Activated naive CD4-positive, alpha-beta T cell treated with anti-CD3 and anti-CD28 coated beads for 36 hours (primary cell): ENCODE measurements at regions not wholly inside any gene's neighbourhood (a gene's known extent, or its start where the extent isn't known, plus 50 kb on each side); places are given as distances from the start of the nearest gene placed in this dataset.

Experiments
- CTCF ChIA-PET: fragments of 350-600 bp; sonication (Branson Sonifier 250); formaldehyde crosslinking; loops from one replicate; lab custom pipeline; 2021; ENCODE audit warnings: antibody characterized with exemption; lab: Charles Lee
- DNase-seq: peaks from one replicate; pipeline ENCODE4 v3.0.0-alpha.2; 2020
- H3K27ac Mint-ChIP-seq: one replicate; pipeline ENCODE4 v1.8.0; 2021; ENCODE audit warnings: mild to moderate bottlenecking, mixed read lengths
- H3K27me3 Mint-ChIP-seq: one replicate; pipeline ENCODE4 v1.8.0; 2021; ENCODE audit warnings: low read depth, mixed read lengths
- H3K36me3 Mint-ChIP-seq: one replicate; pipeline ENCODE4 v1.8.0; 2021; ENCODE audit warnings: low read depth, mixed read lengths
- H3K4me1 Mint-ChIP-seq: one replicate; pipeline ENCODE4 v1.8.0; 2021; ENCODE audit warnings: low read depth, mixed read lengths
- H3K4me3 Mint-ChIP-seq: one replicate; pipeline ENCODE4 v1.8.0; 2021; ENCODE audit warnings: mild to moderate bottlenecking, moderate library complexity, mixed read lengths
- H3K9me3 Mint-ChIP-seq: one replicate; pipeline ENCODE4 v1.8.0; 2021; ENCODE audit warnings: mixed read lengths
- intact Hi-C: fragments of 100-400 bp; cut with micrococcal nuclease; formaldehyde crosslinking; loops from one replicate; pipeline ENCODE4 v1.15.1; 2023

DNA sequence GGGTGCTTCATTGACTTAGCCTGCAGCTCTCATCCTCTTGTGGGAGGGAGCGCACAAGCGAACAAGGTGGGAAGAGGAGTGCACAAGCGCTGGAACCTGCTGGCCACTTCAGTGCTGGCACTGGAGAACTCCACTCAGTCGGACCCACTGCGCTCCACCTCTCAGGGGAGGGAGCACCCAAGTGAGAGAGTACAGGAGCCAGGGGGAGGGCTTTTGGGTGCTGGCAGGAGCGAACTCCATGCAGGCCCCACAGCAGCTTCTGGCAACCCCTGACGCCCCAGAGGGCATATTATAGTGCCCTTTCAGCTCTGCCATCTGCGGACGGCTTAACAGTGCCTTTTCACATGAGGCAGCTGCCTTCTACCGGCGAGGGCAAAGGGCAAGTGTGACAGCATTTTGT, 774.2 kb upstream of the COX7C start:
- H3K4me1 Mint-ChIP-seq, result no peaks in the 10 kb centered on the region

GRCh38 chr5:85849411-85849810, 768.3 kb upstream of the COX7C start:
- Mint-ChIP-seq H3K4me1 (no peaks in the 10 kb centered on the region), H3K27me3 (no peaks in the 10 kb centered on the region), H3K4me3 (no peak overlapping the region), H3K27ac (no peak overlapping the region), H3K9me3 (peaks cover 6% of the 10 kb centered on the region), H3K36me3 (no peaks in the 10 kb centered on the region)
- CTCF ChIA-PET, result no interaction called here
- no peak for DNase-seq
- intact Hi-C loops, result no loop called here

More for the DNA sequence above, 774.2 kb upstream of the COX7C start:
- intact Hi-C loops, result no loop called here
- CTCF ChIA-PET, result no interaction called here
- no peak overlapping the region for H3K27ac Mint-ChIP-seq
- H3K36me3 Mint-ChIP-seq, result no peaks in the 10 kb centered on the region
- no peak overlapping the region for H3K4me3 Mint-ChIP-seq
- H3K27me3 Mint-ChIP-seq, result no peaks in the 10 kb centered on the region
- no peaks in the 10 kb centered on the region for H3K9me3 Mint-ChIP-seq
- DNase-seq, result no peak

GRCh38 chr5:85865296-85865695, 752.4 kb upstream of the COX7C start:
- Mint-ChIP-seq H3K27me3 (no peaks in the 10 kb centered on the region), H3K4me3 (no peak overlapping the region), H3K36me3 (no peaks in the 10 kb centered on the region), H3K9me3 (peaks cover 9% of the 10 kb centered on the region), H3K27ac (no peak overlapping the region), H3K4me1 (no peaks in the 10 kb centered on the region)
- intact Hi-C loops, result no loop called here
- CTCF ChIA-PET, result no interaction called here
- DNase-seq, result no peak

DNA sequence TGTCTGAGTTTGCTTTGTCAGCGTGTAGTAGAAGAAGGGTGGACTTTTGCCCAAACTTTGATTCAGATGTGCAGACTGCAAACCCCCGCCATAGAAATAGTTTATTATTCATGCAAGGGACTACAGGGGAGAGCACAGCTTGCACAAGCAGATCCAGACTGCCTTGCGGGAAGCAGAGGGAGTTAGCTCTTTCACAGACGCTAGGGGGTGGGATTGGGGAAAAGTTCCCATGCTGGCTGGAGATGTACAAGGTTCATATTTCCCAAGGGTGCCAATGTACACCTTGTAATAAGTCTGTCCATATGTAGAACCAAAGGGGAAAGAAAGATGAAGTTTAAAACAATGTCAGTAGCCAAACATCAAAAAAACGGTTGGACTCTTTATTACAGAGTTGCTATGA, 749.7 kb upstream of the COX7C start:
- H3K36me3 Mint-ChIP-seq, result no peaks in the 10 kb centered on the region
- intact Hi-C loops, result no loop called here
- no peak overlapping the region for H3K27ac Mint-ChIP-seq
- CTCF ChIA-PET, result no interaction called here
- DNase-seq, result no peak
- no peaks in the 10 kb centered on the region for H3K27me3 Mint-ChIP-seq
- H3K4me3 Mint-ChIP-seq, result no peak overlapping the region
- peaks cover 9% of the 10 kb centered on the region for H3K9me3 Mint-ChIP-seq
- H3K4me1 Mint-ChIP-seq, result no peaks in the 10 kb centered on the region

DNA sequence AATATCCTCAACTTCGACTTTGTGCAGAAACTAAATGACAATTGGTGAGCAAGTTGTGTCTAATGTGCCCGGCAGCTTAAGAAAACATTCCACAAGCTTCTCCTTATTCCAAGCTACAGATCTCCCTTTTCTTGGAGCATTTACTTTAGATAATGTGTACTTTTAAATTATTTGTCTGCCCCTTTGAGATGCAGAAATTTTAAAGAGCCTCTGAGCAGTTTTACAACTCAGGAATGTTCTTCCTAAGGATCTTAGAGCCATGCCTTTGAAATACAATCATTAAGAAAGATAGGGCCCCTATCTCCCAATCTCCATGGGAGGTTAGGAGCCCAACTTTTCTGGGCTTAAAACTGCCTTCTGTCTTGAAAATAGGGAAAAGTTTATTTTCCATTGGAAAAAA, 723.7 kb upstream of the COX7C start:
- intact Hi-C loops, result no loop called here
- Mint-ChIP-seq H3K27me3 (no peaks in the 10 kb centered on the region), H3K4me1 (no peaks in the 10 kb centered on the region), H3K36me3 (no peaks in the 10 kb centered on the region), H3K9me3 (peaks cover 3% of the 10 kb centered on the region), H3K4me3 (no peak overlapping the region), H3K27ac (no peak overlapping the region)
- no peak for DNase-seq
- CTCF ChIA-PET, result no interaction called here

- H3K27ac Mint-ChIP-seq, result no peak overlapping the region
- intact Hi-C loops, result no loop called here
- no peaks in the 10 kb centered on the region for H3K4me1 Mint-ChIP-seq
- no peaks in the 10 kb centered on the region for H3K36me3 Mint-ChIP-seq
- H3K4me3 Mint-ChIP-seq, result no peak overlapping the region
- H3K9me3 Mint-ChIP-seq, result peaks cover 1% of the 10 kb centered on the region
- DNase-seq, result no peak
- CTCF ChIA-PET, result no interaction called here
- no peaks in the 10 kb centered on the region for H3K27me3 Mint-ChIP-seq
These were observed 721.2 kb upstream of the COX7C start for GRCh38 chr5:85896514-85896913.

GRCh38 chr5:85906460-85906859, 711.3 kb upstream of the COX7C start:
- Mint-ChIP-seq H3K9me3 (peaks cover 2% of the 10 kb centered on the region), H3K36me3 (no peaks in the 10 kb centered on the region), H3K4me1 (no peaks in the 10 kb centered on the region), H3K27ac (no peak overlapping the region), H3K27me3 (no peaks in the 10 kb centered on the region), H3K4me3 (no peak overlapping the region)
- intact Hi-C loops, result no loop called here
- CTCF ChIA-PET, result no interaction called here
- no peak for DNase-seq

DNA sequence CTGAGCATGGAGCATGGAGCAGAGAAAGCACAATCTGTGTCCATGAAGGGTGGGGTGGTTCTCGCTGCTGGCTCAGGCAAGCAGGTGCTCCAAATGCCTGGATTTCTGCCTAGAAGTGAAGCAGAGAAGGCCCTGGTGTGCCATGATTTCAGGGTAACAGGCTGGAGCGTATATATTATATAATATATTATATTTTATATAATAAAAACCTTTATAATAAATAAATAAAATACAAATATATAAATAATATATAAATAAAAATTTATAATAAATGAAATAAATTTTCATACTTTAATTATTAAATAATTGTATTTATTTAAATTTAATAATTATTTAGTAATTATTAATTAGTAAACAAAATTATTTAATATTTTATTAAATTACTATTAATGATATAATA, 707.4 kb upstream of the COX7C start:
- CTCF ChIA-PET, result no interaction called here
- Mint-ChIP-seq H3K27ac (no peak overlapping the region), H3K27me3 (no peaks in the 10 kb centered on the region), H3K4me1 (no peaks in the 10 kb centered on the region), H3K4me3 (no peak overlapping the region), H3K36me3 (no peaks in the 10 kb centered on the region), H3K9me3 (peaks cover 6% of the 10 kb centered on the region)
- intact Hi-C loops, result no loop called here
- no peak for DNase-seq

DNA sequence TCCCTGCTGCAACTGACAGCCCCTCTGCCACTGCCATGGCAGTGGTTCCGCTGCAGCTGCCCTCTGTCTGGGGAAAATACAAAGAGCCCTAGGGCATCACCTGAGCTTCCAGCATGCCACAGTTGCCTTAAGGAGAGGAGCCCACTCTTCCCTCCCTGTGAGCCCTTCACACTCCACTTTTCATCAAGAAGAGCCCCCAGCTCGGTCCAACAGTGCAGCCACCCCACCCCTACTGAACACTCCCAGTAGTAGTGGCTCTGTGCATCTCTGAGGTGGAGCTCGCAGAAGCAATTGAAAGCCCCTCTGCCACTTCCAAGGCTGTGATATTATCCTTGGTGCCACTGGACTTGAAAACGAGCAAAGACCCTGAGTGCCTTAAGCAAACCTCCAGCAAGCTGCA, 696.8 kb upstream of the COX7C start:
- H3K27ac Mint-ChIP-seq, result no peak overlapping the region
- no peaks in the 10 kb centered on the region for H3K4me1 Mint-ChIP-seq
- H3K27me3 Mint-ChIP-seq, result no peaks in the 10 kb centered on the region
- no peaks in the 10 kb centered on the region for H3K36me3 Mint-ChIP-seq
- no peak overlapping the region for H3K4me3 Mint-ChIP-seq
- intact Hi-C loops, result no loop called here
- DNase-seq, result no peak
- H3K9me3 Mint-ChIP-seq, result peaks cover 15% of the 10 kb centered on the region
- CTCF ChIA-PET, result no interaction called here

GRCh38 chr5:85921590-85921989, 696.2 kb upstream of the COX7C start:
- intact Hi-C loops, result no loop called here
- H3K4me1 Mint-ChIP-seq, result no peaks in the 10 kb centered on the region
- no peak for DNase-seq

DNA sequence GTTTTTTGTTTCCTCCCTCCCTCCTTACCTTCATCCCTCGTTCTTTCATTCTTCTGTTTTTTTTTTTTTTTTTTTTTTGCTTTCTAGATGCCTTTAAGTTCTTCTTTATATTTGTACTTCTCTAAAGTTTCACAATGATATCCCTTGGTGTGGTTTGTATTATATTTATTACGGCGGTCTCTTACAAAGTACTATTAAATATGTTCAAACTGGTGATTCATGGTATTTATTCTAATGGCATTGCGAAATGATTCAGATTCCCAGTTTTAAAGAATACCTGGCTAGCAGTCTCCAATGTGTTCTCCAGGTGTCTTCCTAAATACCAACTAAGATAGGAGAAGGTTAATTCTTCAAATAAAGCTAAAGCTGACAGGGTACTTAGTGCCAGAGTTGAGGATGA, 690.1 kb upstream of the COX7C start:
- H3K9me3 Mint-ChIP-seq, result peaks cover 15% of the 10 kb centered on the region
- H3K4me1 Mint-ChIP-seq, result no peaks in the 10 kb centered on the region
- H3K27ac Mint-ChIP-seq, result no peak overlapping the region
- intact Hi-C loops, result no loop called here
- CTCF ChIA-PET, result no interaction called here
- H3K27me3 Mint-ChIP-seq, result no peaks in the 10 kb centered on the region
- no peak overlapping the region for H3K4me3 Mint-ChIP-seq
- no peak for DNase-seq
- no peaks in the 10 kb centered on the region for H3K36me3 Mint-ChIP-seq

More at GRCh38 chr5:85921590-85921989, 696.2 kb upstream of the COX7C start:
- no peaks in the 10 kb centered on the region for H3K36me3 Mint-ChIP-seq
- no peak overlapping the region for H3K27ac Mint-ChIP-seq
- H3K9me3 Mint-ChIP-seq, result peaks cover 15% of the 10 kb centered on the region
- no peak overlapping the region for H3K4me3 Mint-ChIP-seq
- H3K27me3 Mint-ChIP-seq, result no peaks in the 10 kb centered on the region
- CTCF ChIA-PET, result interaction anchor here (0.6 kb wide), 1 partner anchor 510 kb away, joined by 4 read pairs; no protein-coding TSS in a partner anchor

- no peak for DNase-seq
- intact Hi-C loops, result no loop called here
- Mint-ChIP-seq H3K4me3 (no peak overlapping the region), H3K9me3 (peaks cover 8% of the 10 kb centered on the region), H3K36me3 (no peaks in the 10 kb centered on the region), H3K27ac (no peak overlapping the region), H3K4me1 (no peaks in the 10 kb centered on the region), H3K27me3 (no peaks in the 10 kb centered on the region)
- CTCF ChIA-PET, result no interaction called here
These were observed 688.0 kb upstream of the COX7C start for GRCh38 chr5:85929713-85930112.

GRCh38 chr5:85931220-85931619, 686.5 kb upstream of the COX7C start:
- no peak overlapping the region for H3K4me3 Mint-ChIP-seq
- no peaks in the 10 kb centered on the region for H3K4me1 Mint-ChIP-seq
- H3K27me3 Mint-ChIP-seq, result no peaks in the 10 kb centered on the region
- no peak for DNase-seq
- CTCF ChIA-PET, result interaction anchor here (0.6 kb wide), 1 partner anchor 136 kb away, joined by 3 read pairs; no protein-coding TSS in a partner anchor
- H3K27ac Mint-ChIP-seq, result no peak overlapping the region
- H3K36me3 Mint-ChIP-seq, result no peaks in the 10 kb centered on the region
- intact Hi-C loops, result no loop called here
- no peaks in the 10 kb centered on the region for H3K9me3 Mint-ChIP-seq

DNA sequence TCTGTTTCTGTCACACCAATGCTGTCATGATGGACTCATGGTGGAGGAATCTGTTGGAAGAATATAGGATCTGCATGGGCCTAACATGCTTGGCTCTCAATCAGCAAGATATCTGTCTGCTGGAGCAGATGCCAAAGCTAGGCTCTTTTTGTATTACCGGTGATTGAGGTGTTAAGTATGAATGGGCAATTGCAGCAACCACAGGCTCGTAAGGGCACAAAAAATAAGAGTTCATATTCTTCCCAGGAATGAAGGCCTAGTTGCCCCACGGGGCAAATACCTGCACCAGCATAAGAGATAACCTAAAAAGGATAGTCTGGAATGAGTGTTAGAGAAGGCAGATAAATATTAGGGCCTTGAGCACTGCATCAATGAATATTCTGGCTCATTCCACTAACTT, 679.5 kb upstream of the COX7C start:
- H3K4me1 Mint-ChIP-seq, result no peaks in the 10 kb centered on the region
- CTCF ChIA-PET, result no interaction called here
- no peaks in the 10 kb centered on the region for H3K36me3 Mint-ChIP-seq
- intact Hi-C loops, result no loop called here
- DNase-seq, result no peak
- H3K4me3 Mint-ChIP-seq, result no peak overlapping the region
- no peaks in the 10 kb centered on the region for H3K27me3 Mint-ChIP-seq
- H3K27ac Mint-ChIP-seq, result no peak overlapping the region
- peaks cover 2% of the 10 kb centered on the region for H3K9me3 Mint-ChIP-seq
